SK-N-SH treated with all-trans-retinoic acid at 6 μM for 48 hours (cell line): ENCODE measurements at regions not wholly inside any gene's neighbourhood (a gene's known extent, or its start where the extent isn't known, plus 50 kb on each side); places are given as distances from the start of the nearest gene placed in this dataset.

Source experiments
- BACH2 ChIP-seq: fragments of 250-450 bp; sonication (Bioruptor Pico); IDR thresholded peaks from 2 replicates; pipeline ENCODE4 v1.9.0; 2021; ENCODE audit warnings: mild to moderate bottlenecking, borderline replicate concordance
- PPARA ChIP-seq: fragments of 250-450 bp; sonication (Bioruptor Pico); IDR thresholded peaks from 2 replicates; pipeline ENCODE4 v1.5.0; 2020; ENCODE audit warnings: mild to moderate bottlenecking, borderline replicate concordance
- ZNF8 ChIP-seq: fragments of 450-650 bp; formaldehyde crosslinking; IDR thresholded peaks from 2 replicates; pipeline ENCODE4 v1.5.0; 2020; ENCODE audit warnings: mild to moderate bottlenecking, moderate library complexity

DNA sequence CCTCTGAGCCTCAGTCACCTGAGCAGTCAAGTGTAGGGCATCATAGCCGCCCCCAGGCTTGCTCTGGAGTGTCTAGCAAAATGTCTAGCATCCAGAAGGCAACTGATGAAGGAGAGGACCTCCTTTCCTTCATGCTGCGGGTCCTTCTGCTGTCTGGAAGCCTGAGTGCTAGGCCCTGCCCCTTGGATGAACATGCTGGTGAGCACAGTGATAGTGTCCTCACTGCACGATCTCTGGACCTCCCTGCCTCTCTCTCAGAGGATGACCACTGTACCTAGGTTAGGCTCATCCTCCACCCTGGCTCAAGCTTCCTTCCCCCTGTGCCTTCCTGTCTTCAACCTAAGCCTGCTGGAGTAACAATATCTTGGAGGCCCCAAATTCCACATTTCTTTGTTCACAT is 128.6 kb downstream of the TENT5C start:
- TF ChIP-seq BACH2 (CRISPR knock-in tag) = no peak
- no peak for TF ChIP-seq PPARA
- TF ChIP-seq ZNF8 = no peak
